ENCODE measurements at regions not wholly inside any gene's neighbourhood (a gene's known extent, or its start where the extent isn't known, plus 50 kb on each side); places are given as distances from the start of the nearest gene placed in this dataset.

GRCh38 chr1:148352470-148353053 is 130.5 kb downstream of the PPIAL4G start:
- TF ChIP-seq KDM1A (CRISPR knock-in tag; IDR thresholded peaks at IDR 0.05), result no peak
- TF ChIP-seq, protein P1, sequence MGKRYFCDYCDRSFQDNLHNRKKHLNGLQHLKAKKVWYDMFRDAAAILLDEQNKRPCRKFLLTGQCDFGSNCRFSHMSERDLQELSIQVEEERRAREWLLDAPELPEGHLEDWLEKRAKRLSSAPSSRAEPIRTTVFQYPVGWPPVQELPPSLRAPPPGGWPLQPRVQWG (CRISPR knock-in tag; IDR thresholded peaks at IDR 0.05; ENCODE audit: borderline replicate concordance, low read depth), result no peak
- no peak for TF ChIP-seq MEIS1 (CRISPR knock-in tag; IDR thresholded peaks at IDR 0.05; ENCODE audit: borderline replicate concordance)
- TF ChIP-seq TCF7 (IDR thresholded peaks at IDR 0.05; ENCODE audit: low read depth), result no peak
- no peak for TF ChIP-seq SP1 (IDR thresholded peaks at IDR 0.05)
- no peak for TF ChIP-seq SP1 (CRISPR knock-in tag; IDR thresholded peaks at IDR 0.05)
